Activated CD4-positive, alpha-beta T cell treated with anti-CD3 and anti-CD28 coated beads, Interleukin-2, amount 50 U/mL, for 4 hours (primary cell): ENCODE measurements at regions not wholly inside any gene's neighbourhood (a gene's known extent, or its start where the extent isn't known, plus 50 kb on each side); places are given as distances from the start of the nearest gene placed in this dataset.
"Not testable (repeated sequence)": the region's sequence is repeated elsewhere in the genome, so short reads cannot be mapped to it uniquely, and the experiment has no call there.

Experiments
- DNase-seq, 2 experiments: peaks; one replicate each; pipeline ENCODE4 v3.0.0-alpha.2; 2020

GRCh38 chr10:38209332-38209731 is 115.2 kb downstream of the ZNF37A start:
- DNase-seq: no peak

GRCh38 chr10:38209748-38210147 is 115.6 kb downstream of the ZNF37A start:
- not testable (repeated sequence) for DNase-seq

GRCh38 chr10:38212460-38212859 is 118.3 kb downstream of the ZNF37A start:
- DNase-seq: no peak

- DNase-seq: no peak
Measured at GRCh38 chr10:38226385-38226784, 132.2 kb downstream of the ZNF37A start.

GRCh38 chr10:38228394-38228793 is 134.3 kb downstream of the ZNF37A start:
- no peak for DNase-seq

GRCh38 chr10:38238479-38238878 is 144.3 kb downstream of the ZNF37A start:
- DNase-seq: not testable (repeated sequence)

GRCh38 chr10:38242061-38242649 is 148.0 kb downstream of the ZNF37A start:
- DNase-seq: not testable (repeated sequence)

- not testable (repeated sequence) for DNase-seq
Measured at GRCh38 chr10:38248113-38248512, 154.0 kb downstream of the ZNF37A start.

GRCh38 chr10:38252551-38252950 is 158.4 kb downstream of the ZNF37A start:
- DNase-seq: not testable (repeated sequence)

- not testable (repeated sequence) for DNase-seq
Measured at GRCh38 chr10:38267555-38267954, 173.4 kb downstream of the ZNF37A start.

GRCh38 chr10:38271031-38271430 is 176.9 kb downstream of the ZNF37A start:
- not testable (repeated sequence) for DNase-seq

GRCh38 chr10:38274879-38275278 is 180.7 kb downstream of the ZNF37A start:
- DNase-seq: not testable (repeated sequence)

- not testable (repeated sequence) for DNase-seq
Measured at GRCh38 chr10:38292560-38292959, 198.4 kb downstream of the ZNF37A start.

- DNase-seq: not testable (repeated sequence)
Measured at GRCh38 chr10:38310111-38310510, 216.0 kb downstream of the ZNF37A start.

- DNase-seq: not testable (repeated sequence)
Measured at GRCh38 chr10:38315090-38315805, 221.1 kb downstream of the ZNF37A start.

- DNase-seq: not testable (repeated sequence)
Measured at GRCh38 chr10:38321393-38321792, 227.3 kb downstream of the ZNF37A start.

- DNase-seq: not testable (repeated sequence)
Measured at GRCh38 chr10:38330306-38330705, 236.2 kb downstream of the ZNF37A start.

GRCh38 chr10:38331106-38331505 is 237.0 kb downstream of the ZNF37A start:
- not testable (repeated sequence) for DNase-seq

- DNase-seq: not testable (repeated sequence)
Measured at GRCh38 chr10:38333699-38334098, 239.6 kb downstream of the ZNF37A start.

- DNase-seq: not testable (repeated sequence)
Measured at GRCh38 chr10:38350645-38351044, 256.5 kb downstream of the ZNF37A start.

GRCh38 chr10:38354410-38354809 is 260.3 kb downstream of the ZNF37A start:
- not testable (repeated sequence) for DNase-seq

- peak; percentile 68 to 70 for DNase-seq
Measured at GRCh38 chr10:38355911-38356526, 261.9 kb downstream of the ZNF37A start.

GRCh38 chr10:38356527-38356926 is 262.4 kb downstream of the ZNF37A start:
- not testable (repeated sequence) for DNase-seq

GRCh38 chr10:38362514-38362913 is 268.4 kb downstream of the ZNF37A start:
- DNase-seq: not testable (repeated sequence)
